HepG2 (cell line): ENCODE measurements at regions not wholly inside any gene's neighbourhood (a gene's known extent, or its start where the extent isn't known, plus 50 kb on each side); places are given as distances from the start of the nearest gene placed in this dataset.

Experiments used
- ATAC-seq: fragments of 200-7000 bp; cut with Tn5 transposase; 3 replicates; pipeline ENCODE4 v1.9.1; 2020; ENCODE audit warnings: mild to moderate bottlenecking, moderate library complexity
- BruUV-seq: library from RNA; stranded (reverse); fragments of 400-500 nt; replicated peaks from 2 replicates; lab custom pipeline; 2021; lab: Mats Ljungman, UMichigan
- CTCF ChIA-PET: fragments of 300-600 bp; formaldehyde crosslinking; extraction: SDS; loops from one replicate; lab custom pipeline; 2021; ENCODE audit warnings: low total read pairs, inconsistent platforms, low intra/inter-chr PET ratio; lab: Yijun Ruan, JAX
- POLR2A ChIA-PET: fragments of 350-600 bp; sonication (Branson Sonifier 250); formaldehyde crosslinking; loops from one replicate; lab custom pipeline; 2020; ENCODE audit warnings: antibody characterized with exemption, inconsistent platforms; lab: Yijun Ruan, JAX
- DNase-seq: peaks from one replicate; pipeline ENCODE4 v3.0.0-alpha.2; 2015; ENCODE audit warnings: low spot score
- FAIRE-seq: peaks from 3 replicates; lab custom pipeline; 2011; peaks lifted over from hg19 to GRCh38; lab: Jason Lieb, UNC
- H2AFZ ChIP-seq: one replicate; pipeline ENCODE4 v1.6.1; 2011; ENCODE audit warnings: low read length, inconsistent platforms
- H3K27ac ChIP-seq: fragments of 300-600 bp; 3 replicates; pipeline ENCODE4 v1.8.0; 2011; ENCODE audit warnings: mixed run types, mild to moderate bottlenecking, mixed read lengths, low read length, inconsistent platforms; ENCODE audit not compliant: insufficient read depth; ENCODE audit errors: extremely low read length
- H3K27me3 ChIP-seq, 2 experiments: fragments of 200-600 bp in 1 of 2; 2 replicates in 1 of 2; 3 replicates in 1 of 2; pipeline versions ENCODE4 v1.6.0 to v1.8.0; 2011; ENCODE audit warnings: low read length in 2 of 2, mild to moderate bottlenecking in 2 of 2, moderate library complexity in 2 of 2, inconsistent platforms in 1 of 2; ENCODE audit not compliant: insufficient read depth in 2 of 2, control insufficient read depth in 1 of 2
- H3K36me3 ChIP-seq, 2 experiments: fragments of 200-600 bp in 1 of 2; replicated peaks in 1 of 2; 2 replicates in 1 of 2; 3 replicates in 1 of 2; pipeline versions ENCODE4 v1.5.1 to v1.8.0; 2011; ENCODE audit warnings: low read length in 2 of 2, inconsistent platforms in 1 of 2; ENCODE audit not compliant: insufficient read depth in 2 of 2, control insufficient read depth in 1 of 2
- H3K4me1 ChIP-seq: 2 replicates; pipeline ENCODE4 v1.5.1; 2012; ENCODE audit warnings: low read length, inconsistent platforms; ENCODE audit not compliant: insufficient read depth
- H3K4me2 ChIP-seq: 2 replicates; pipeline ENCODE4 v1.6.0; 2011; ENCODE audit warnings: low read depth, low read length, inconsistent platforms
- H3K4me3 ChIP-seq, 3 experiments: fragments of 200-600 bp in 1 of 3; sonication (generic), shearing (Covaris generic) in 1 of 3; replicated peaks in 1 of 3; 2 replicates each; pipeline ENCODE4 v1.5.1; 2011 to 2016; ENCODE audit warnings: low read length in 3 of 3, inconsistent platforms in 2 of 3, low read depth in 2 of 3, mild to moderate bottlenecking in 2 of 3, control low read depth in 1 of 3, mixed read lengths in 1 of 3; ENCODE audit not compliant: insufficient read depth in 1 of 3
- H3K79me2 ChIP-seq: one replicate; pipeline ENCODE4 v1.6.1; 2011; ENCODE audit warnings: low read length, inconsistent platforms; ENCODE audit not compliant: insufficient read depth
- H3K9ac ChIP-seq: 2 replicates; pipeline ENCODE4 v1.6.0; 2011; ENCODE audit warnings: mild to moderate bottlenecking, low read depth, low read length, inconsistent platforms; ENCODE audit not compliant: insufficient read depth
- H3K9me3 ChIP-seq: 2 replicates; pipeline ENCODE4 v1.5.1; 2012; ENCODE audit warnings: mild to moderate bottlenecking, low read length
- H4K20me1 ChIP-seq: 2 replicates; pipeline ENCODE4 v1.6.0; 2011; ENCODE audit warnings: inconsistent platforms, mild to moderate bottlenecking, low read length, moderate library complexity; ENCODE audit not compliant: insufficient read depth
- ISX ChIP-seq: sonication (generic); formaldehyde crosslinking; conservative IDR thresholded peaks from 2 replicates; pipeline ENCODE4 v1.5.0; 2020; ENCODE audit warnings: missing genetic modification reagents
- KDM6A ChIP-seq: IDR thresholded peaks from 2 replicates; pipeline ENCODE4 v1.6.1; 2016; ENCODE audit warnings: low read depth
- POLR2G ChIP-seq: fragments of 200-400 bp; formaldehyde crosslinking; IDR thresholded peaks from 2 replicates; pipeline ENCODE4 v1.6.1; 2018; ENCODE audit warnings: mild to moderate bottlenecking, low read depth, low read length, moderate library complexity
- ZFP36L1 ChIP-seq: sonication (generic); formaldehyde crosslinking; IDR thresholded peaks from 2 replicates; pipeline ENCODE4 v1.8.0; 2022; ENCODE audit warnings: mild to moderate bottlenecking, missing genetic modification reagents, moderate library complexity
- ZNF546 ChIP-seq: sonication (generic); formaldehyde crosslinking; conservative IDR thresholded peaks from 2 replicates; pipeline ENCODE4 v1.8.1; 2023; ENCODE audit warnings: mild to moderate bottlenecking, missing genetic modification reagents
- WGBS: methylation state at CpG from one replicate; pipeline ENCODE4 v1.1.6; 2017; ENCODE audit warnings: low lambda C conversion rate; 5-methylcytosine and 5-hydroxymethylcytosine counted together
- in situ Hi-C: cut with HindIII; loops from 2 replicates; pipeline ENCODE4 v1.10.0; 2017; ENCODE audit warnings: low pct_unique_long_range_greater_than_20kb; ENCODE audit not compliant: extremely low pct_ligation_motif_present
- intact Hi-C: fragments of 100-400 bp; cut with micrococcal nuclease; formaldehyde crosslinking; loops from one replicate; pipeline ENCODE4 v1.10.0; 2022; ENCODE audit not compliant: unreplicated experiment
- TF ChIP-seq, protein P1 (sequence below): sonication (generic); formaldehyde crosslinking; IDR thresholded peaks from 2 replicates; pipeline ENCODE4 v1.4.0; 2020; ENCODE audit warnings: mild to moderate bottlenecking, missing genetic modification reagents

- TF ChIP-seq, protein P1, sequence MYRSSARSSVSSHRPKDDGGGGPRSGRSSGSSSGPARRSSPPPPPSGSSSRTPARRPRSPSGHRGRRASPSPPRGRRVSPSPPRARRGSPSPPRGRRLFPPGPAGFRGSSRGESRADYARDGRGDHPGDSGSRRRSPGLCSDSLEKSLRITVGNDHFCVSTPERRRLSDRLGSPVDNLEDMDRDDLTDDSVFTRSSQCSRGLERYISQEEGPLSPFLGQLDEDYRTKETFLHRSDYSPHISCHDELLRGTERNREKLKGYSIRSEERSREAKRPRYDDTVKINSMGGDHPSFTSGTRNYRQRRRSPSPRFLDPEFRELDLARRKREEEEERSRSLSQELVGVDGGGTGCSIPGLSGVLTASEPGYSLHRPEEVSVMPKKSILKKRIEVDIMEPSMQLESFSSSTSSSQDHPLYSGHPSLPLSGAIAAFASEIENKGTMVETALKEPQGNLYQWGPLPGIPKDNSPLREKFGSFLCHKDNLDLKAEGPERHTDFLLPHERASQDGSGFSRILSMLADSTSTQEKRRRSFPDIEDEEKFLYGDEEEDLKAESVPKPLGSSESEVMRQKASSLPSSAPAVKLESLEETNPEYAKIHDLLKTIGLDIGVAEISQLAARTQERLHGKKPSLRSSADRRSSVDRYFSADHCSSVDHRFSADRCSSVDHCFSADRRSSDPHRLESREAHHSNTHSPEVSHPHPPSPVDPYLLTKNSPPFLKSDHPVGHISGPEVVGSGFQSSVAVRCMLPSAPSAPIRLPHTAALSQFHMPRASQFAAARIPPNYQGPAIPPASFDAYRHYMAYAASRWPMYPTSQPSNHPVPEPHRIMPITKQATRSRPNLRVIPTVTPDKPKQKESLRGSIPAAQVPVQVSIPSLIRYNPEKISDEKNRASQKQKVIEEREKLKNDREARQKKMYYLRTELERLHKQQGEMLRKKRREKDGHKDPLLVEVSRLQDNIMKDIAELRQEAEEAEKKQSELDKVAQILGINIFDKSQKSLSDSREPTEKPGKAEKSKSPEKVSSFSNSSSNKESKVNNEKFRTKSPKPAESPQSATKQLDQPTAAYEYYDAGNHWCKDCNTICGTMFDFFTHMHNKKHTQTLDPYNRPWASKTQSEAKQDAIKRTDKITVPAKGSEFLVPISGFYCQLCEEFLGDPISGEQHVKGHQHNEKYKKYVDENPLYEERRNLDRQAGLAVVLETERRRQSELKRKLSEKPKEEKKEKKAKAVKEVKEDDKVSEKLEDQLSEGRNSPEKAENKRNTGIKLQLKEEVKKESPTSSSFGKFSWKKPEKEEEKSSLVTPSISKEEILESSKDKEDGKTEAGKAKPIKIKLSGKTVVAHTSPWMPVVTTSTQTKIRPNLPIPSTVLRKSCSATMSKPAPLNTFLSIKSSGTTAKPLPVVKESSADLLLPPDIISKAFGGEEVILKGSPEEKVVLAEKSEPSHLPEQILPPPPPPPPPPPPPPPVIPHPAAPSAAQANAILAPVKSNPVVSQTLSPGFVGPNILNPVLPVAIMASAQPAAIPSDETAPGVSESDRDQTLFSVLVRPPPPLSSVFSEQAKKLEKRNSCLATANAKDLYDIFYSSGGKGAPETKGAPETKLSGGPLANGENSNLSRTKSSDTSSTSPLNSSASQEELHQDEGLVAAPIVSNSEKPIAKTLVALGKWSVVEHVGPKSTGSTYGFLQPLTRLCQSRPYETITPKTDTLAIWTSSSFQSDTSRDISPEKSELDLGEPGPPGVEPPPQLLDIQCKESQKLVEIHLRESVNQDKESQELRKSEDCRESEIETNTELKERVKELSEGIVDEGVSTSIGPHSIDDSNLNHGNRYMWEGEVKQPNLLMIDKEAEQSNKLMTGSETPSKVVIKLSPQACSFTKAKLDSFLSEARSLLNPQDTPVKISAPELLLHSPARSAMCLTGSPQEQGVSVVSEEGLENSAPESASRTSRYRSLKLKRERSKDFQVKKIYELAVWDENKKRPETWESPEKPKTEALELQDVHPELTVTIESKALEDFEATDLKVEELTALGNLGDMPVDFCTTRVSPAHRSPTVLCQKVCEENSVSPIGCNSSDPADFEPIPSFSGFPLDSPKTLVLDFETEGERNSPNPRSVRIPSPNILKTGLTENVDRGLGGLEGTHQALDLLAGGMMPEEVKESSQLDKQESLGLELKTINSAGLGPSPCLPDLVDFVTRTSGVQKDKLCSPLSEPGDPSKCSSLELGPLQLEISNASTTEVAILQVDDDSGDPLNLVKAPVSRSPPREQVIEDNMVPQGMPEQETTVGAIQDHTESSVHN (CRISPR knock-in tag), result no peak
- TF ChIP-seq KDM6A, result no peak
- no peak for TF ChIP-seq ZNF546 (CRISPR knock-in tag)
- no peak for TF ChIP-seq POLR2G
Observed at GRCh38 chr7:16137944-16138343, 283.4 kb downstream of the CRPPA start (continued).

DNA sequence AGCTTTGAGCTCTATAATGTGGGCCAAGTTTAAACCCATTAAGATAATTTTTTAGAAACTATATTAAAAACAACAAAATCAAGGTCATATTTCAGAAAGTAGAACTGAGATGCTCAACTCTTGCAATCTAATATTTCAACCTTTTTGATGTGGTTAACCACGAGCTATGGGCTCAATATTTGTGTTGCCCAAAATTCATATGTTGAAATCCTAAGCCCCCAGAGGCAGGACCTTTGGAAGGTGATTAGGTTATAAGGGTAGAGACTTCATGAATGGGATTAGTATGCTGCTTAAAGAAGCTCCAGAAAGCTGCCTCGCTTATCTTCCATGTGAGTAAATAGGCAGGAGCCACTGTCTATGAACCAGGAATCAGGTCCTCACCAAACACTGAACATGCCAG, 284.4 kb downstream of the CRPPA start:
- Histone ChIP-seq H3K79me2 (no peaks in the 10 kb centered on the region), H3K27me3 (no peaks in the 10 kb centered on the region), H3K36me3 (no peaks in the 10 kb centered on the region), H2AFZ (no peak overlapping the region), H3K9me3 (peaks cover 22% of the 10 kb centered on the region), H3K9ac (no peak overlapping the region), H3K4me1 (no peaks in the 10 kb centered on the region), H3K4me2 (no peak overlapping the region), H4K20me1 (no peaks in the 10 kb centered on the region), H3K27ac (no peak overlapping the region), H3K4me3 (no peak overlapping the region)
- 0% methylated on average over 2 of the region's 2 CpGs for WGBS
- TF ChIP-seq ZFP36L1 (CRISPR knock-in tag), result no peak
- TF ChIP-seq ISX (CRISPR knock-in tag), result no peak
- in situ Hi-C loops, result no loop called here
- no peak for ATAC-seq
- intact Hi-C loops, result no loop called here
- ChIA-PET CTCF (no interaction called here), POLR2A (no interaction called here)
- no TSS peak for BruUV-seq
- FAIRE-seq, result no peak
- no peak for DNase-seq
